ENCODE measurements at regions not wholly inside any gene's neighbourhood (a gene's known extent, or its start where the extent isn't known, plus 50 kb on each side); places are given as distances from the start of the nearest gene placed in this dataset.

DNA sequence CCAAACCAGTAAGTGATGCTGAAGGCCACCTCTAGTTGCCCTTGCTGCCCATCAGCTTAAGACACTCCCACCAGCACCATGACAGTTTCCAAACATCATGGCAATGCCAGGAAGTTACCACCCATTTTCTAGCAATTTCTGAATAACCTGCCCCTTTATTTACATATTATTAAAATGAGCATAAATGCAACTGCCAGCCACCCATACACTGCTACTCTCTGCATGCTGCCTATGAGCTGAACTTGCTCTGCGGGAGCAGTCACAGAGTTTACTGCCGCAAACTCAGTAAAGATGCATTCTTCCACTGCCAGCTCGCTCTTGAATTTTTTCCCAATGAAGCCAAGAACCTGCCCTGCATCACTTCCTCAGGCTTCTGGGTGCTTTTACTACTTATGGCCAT, 212.6 kb downstream of the SH2D4B start:
- no peaks in the 10 kb centered on the region for H3K9me3 ChIP-seq (ENCODE audit: low read length)
- H4K20me1 ChIP-seq (ENCODE audit: insufficient read depth, low read length) = no peaks in the 10 kb centered on the region
- no peaks in the 10 kb centered on the region; a peak in 1 of 5 replicates for H3K27me3 ChIP-seq (ENCODE audit: control insufficient read depth in 1 of 2, insufficient read depth in 2 of 2, low read length in 2 of 2)
- no peak overlapping the region for H3K27ac ChIP-seq (ENCODE audit: extremely low read length, insufficient read depth, low read length)
- WGBS (ENCODE audit: low lambda C conversion rate) = 68% methylated on average over 3 of the region's 3 CpGs
- H3K9ac ChIP-seq (ENCODE audit: insufficient read depth, low read depth, low read length) = no peak overlapping the region
- BruUV-seq (replicated peaks) = no TSS peak
- no peak overlapping the region for H2AFZ ChIP-seq (ENCODE audit: low read length)
- no peaks in the 10 kb centered on the region for H3K36me3 ChIP-seq (replicated peaks in 1 of 2; ENCODE audit: control insufficient read depth in 1 of 2, insufficient read depth in 2 of 2, low read length in 2 of 2)
- FAIRE-seq = no peak
- in situ Hi-C loops (cut with HindIII; ENCODE audit: extremely low pct_ligation_motif_present, low pct_unique_long_range_greater_than_20kb) (no loop called here), intact Hi-C loops (cut with micrococcal nuclease; ENCODE audit: unreplicated experiment) (no loop called here)
- H3K79me2 ChIP-seq (ENCODE audit: insufficient read depth, low read length) = no peaks in the 10 kb centered on the region
- DNase-seq (ENCODE audit: low spot score) = no peak
- no peaks in the 10 kb centered on the region for H3K4me1 ChIP-seq (ENCODE audit: insufficient read depth, low read length)
- ATAC-seq = no peak
- H3K4me2 ChIP-seq (ENCODE audit: low read depth, low read length) = no peak overlapping the region
- no peak overlapping the region for H3K4me3 ChIP-seq (replicated peaks in 1 of 3; ENCODE audit: insufficient read depth in 1 of 3, low read depth in 2 of 3, low read length in 3 of 3)
- CTCF ChIA-PET (ENCODE audit: low intra/inter-chr PET ratio, low total read pairs) = no interaction called here
- POLR2A ChIA-PET = no interaction called here
- TF ChIP-seq SKI (IDR thresholded peaks at IDR 0.05; ENCODE audit: partially characterized antibody) (no peak), MEIS2 (CRISPR knock-in tag; IDR thresholded peaks at IDR 0.05) (no peak), SIX1 (CRISPR knock-in tag; IDR thresholded peaks at IDR 0.05; ENCODE audit: borderline replicate concordance) (no peak), DMAP1 (CRISPR knock-in tag; IDR thresholded peaks at IDR 0.05) (no peak), MTF2 (CRISPR knock-in tag; IDR thresholded peaks at IDR 0.05; ENCODE audit: borderline replicate concordance) (no peak), TAF1 (CRISPR knock-in tag; IDR thresholded peaks at IDR 0.05) (no peak), ATF7 (IDR thresholded peaks at IDR 0.05) (no peak), ATF7 (CRISPR knock-in tag; IDR thresholded peaks at IDR 0.05) (no peak), STAT5B (CRISPR knock-in tag; IDR thresholded peaks at IDR 0.05) (no peak), ZNF879 (CRISPR knock-in tag; IDR thresholded peaks at IDR 0.05) (no peak), ZNF205 (CRISPR knock-in tag; IDR thresholded peaks at IDR 0.05) (no peak), MEIS1 (CRISPR knock-in tag; IDR thresholded peaks at IDR 0.05; ENCODE audit: borderline replicate concordance) (no peak), ZFP37 (CRISPR knock-in tag; IDR thresholded peaks at IDR 0.05; ENCODE audit: borderline replicate concordance) (no peak), ZNF660 (CRISPR knock-in tag; IDR thresholded peaks at IDR 0.05; ENCODE audit: borderline replicate concordance, low read depth) (no peak), SAP130 (CRISPR knock-in tag; IDR thresholded peaks at IDR 0.05; ENCODE audit: low read depth) (no peak)
- TF ChIP-seq, protein P1, sequence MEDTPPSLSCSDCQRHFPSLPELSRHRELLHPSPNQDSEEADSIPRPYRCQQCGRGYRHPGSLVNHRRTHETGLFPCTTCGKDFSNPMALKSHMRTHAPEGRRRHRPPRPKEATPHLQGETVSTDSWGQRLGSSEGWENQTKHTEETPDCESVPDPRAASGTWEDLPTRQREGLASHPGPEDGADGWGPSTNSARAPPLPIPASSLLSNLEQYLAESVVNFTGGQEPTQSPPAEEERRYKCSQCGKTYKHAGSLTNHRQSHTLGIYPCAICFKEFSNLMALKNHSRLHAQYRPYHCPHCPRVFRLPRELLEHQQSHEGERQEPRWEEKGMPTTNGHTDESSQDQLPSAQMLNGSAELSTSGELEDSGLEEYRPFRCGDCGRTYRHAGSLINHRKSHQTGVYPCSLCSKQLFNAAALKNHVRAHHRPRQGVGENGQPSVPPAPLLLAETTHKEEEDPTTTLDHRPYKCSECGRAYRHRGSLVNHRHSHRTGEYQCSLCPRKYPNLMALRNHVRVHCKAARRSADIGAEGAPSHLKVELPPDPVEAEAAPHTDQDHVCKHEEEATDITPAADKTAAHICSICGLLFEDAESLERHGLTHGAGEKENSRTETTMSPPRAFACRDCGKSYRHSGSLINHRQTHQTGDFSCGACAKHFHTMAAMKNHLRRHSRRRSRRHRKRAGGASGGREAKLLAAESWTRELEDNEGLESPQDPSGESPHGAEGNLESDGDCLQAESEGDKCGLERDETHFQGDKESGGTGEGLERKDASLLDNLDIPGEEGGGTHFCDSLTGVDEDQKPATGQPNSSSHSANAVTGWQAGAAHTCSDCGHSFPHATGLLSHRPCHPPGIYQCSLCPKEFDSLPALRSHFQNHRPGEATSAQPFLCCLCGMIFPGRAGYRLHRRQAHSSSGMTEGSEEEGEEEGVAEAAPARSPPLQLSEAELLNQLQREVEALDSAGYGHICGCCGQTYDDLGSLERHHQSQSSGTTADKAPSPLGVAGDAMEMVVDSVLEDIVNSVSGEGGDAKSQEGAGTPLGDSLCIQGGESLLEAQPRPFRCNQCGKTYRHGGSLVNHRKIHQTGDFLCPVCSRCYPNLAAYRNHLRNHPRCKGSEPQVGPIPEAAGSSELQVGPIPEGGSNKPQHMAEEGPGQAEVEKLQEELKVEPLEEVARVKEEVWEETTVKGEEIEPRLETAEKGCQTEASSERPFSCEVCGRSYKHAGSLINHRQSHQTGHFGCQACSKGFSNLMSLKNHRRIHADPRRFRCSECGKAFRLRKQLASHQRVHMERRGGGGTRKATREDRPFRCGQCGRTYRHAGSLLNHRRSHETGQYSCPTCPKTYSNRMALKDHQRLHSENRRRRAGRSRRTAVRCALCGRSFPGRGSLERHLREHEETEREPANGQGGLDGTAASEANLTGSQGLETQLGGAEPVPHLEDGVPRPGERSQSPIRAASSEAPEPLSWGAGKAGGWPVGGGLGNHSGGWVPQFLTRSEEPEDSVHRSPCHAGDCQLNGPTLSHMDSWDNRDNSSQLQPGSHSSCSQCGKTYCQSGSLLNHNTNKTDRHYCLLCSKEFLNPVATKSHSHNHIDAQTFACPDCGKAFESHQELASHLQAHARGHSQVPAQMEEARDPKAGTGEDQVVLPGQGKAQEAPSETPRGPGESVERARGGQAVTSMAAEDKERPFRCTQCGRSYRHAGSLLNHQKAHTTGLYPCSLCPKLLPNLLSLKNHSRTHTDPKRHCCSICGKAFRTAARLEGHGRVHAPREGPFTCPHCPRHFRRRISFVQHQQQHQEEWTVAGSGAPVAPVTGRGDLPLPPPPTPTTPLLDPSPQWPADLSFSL (CRISPR knock-in tag; IDR thresholded peaks at IDR 0.05) = no peak
- TF ChIP-seq, protein P2, sequence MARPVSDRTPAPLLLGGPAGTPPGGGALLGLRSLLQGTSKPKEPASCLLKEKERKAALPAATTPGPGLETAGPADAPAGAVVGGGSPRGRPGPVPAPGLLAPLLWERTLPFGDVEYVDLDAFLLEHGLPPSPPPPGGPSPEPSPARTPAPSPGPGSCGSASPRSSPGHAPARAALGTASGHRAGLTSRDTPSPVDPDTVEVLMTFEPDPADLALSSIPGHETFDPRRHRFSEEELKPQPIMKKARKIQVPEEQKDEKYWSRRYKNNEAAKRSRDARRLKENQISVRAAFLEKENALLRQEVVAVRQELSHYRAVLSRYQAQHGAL (CRISPR knock-in tag; IDR thresholded peaks at IDR 0.05; ENCODE audit: not compliant biosample characterization) = no peak
- TF ChIP-seq, protein P3, sequence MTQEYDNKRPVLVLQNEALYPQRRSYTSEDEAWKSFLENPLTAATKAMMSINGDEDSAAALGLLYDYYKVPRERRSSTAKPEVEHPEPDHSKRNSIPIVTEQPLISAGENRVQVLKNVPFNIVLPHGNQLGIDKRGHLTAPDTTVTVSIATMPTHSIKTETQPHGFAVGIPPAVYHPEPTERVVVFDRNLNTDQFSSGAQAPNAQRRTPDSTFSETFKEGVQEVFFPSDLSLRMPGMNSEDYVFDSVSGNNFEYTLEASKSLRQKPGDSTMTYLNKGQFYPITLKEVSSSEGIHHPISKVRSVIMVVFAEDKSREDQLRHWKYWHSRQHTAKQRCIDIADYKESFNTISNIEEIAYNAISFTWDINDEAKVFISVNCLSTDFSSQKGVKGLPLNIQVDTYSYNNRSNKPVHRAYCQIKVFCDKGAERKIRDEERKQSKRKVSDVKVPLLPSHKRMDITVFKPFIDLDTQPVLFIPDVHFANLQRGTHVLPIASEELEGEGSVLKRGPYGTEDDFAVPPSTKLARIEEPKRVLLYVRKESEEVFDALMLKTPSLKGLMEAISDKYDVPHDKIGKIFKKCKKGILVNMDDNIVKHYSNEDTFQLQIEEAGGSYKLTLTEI (CRISPR knock-in tag; conservative IDR thresholded peaks at IDR 0.05) = no peak
- TF ChIP-seq, protein P4, sequence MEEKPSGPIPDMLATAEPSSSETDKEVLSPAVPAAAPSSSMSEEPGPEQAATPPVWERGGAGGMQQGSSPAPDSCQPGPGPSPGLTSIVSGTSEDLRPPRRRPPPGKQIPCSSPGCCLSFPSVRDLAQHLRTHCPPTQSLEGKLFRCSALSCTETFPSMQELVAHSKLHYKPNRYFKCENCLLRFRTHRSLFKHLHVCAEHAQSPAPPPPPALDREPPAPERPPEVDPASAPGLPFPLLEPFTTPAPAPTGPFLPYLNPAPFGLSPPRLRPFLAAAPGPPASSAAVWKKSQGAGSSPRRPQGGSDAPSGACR (CRISPR knock-in tag; IDR thresholded peaks at IDR 0.05) = no peak

All from HepG2 (cell line).